ENCODE measurements at regions not wholly inside any gene's neighbourhood (a gene's known extent, or its start where the extent isn't known, plus 50 kb on each side); places are given as distances from the start of the nearest gene placed in this dataset.

- no peaks in the 10 kb centered on the region for H4K20me1 ChIP-seq (ENCODE audit: insufficient read depth)
- no peaks in the 10 kb centered on the region for H3K9me2 ChIP-seq (ENCODE audit: insufficient read depth)
- ATAC-seq (no peak), DNase-seq (ENCODE audit: low read depth, low spot score) (no peak)
- CTCF ChIA-PET: no interaction called here
- RAD21 ChIA-PET (ENCODE audit: low non-redundant PET in 1 of 2, low total read pairs in 2 of 2, uncharacterized antibody in 2 of 2, unreplicated experiment in 2 of 2): no interaction called here
- TF ChIP-seq TCF7L2 (IDR thresholded peaks at IDR 0.05; ENCODE audit: borderline replicate concordance, extremely low read depth, insufficient read depth, insufficient read length) (no peak), SRF (IDR thresholded peaks at IDR 0.05; ENCODE audit: low read depth) (no peak), YY1 (IDR thresholded peaks at IDR 0.05; ENCODE audit: extremely low read depth, insufficient replicate concordance, low read depth, low read length) (no peak), JUND (IDR thresholded peaks at IDR 0.05) (no peak), EZH2phosphoT487 (IDR thresholded peaks at IDR 0.05; ENCODE audit: borderline replicate concordance) (no peak), ZBTB33 (IDR thresholded peaks at IDR 0.05; ENCODE audit: extremely low read depth, insufficient replicate concordance, low read length) (no peak), ZFX (IDR thresholded peaks at IDR 0.05) (no peak)
- H3K4me1 ChIP-seq (ENCODE audit: control insufficient read depth in 1 of 2, insufficient read depth in 2 of 2, low read length in 2 of 2): no peaks in the 10 kb centered on the region
- H3K79me2 ChIP-seq (ENCODE audit: insufficient read depth, low read length): no peaks in the 10 kb centered on the region
- no peaks in the 10 kb centered on the region for H3K36me3 ChIP-seq (ENCODE audit: control insufficient read depth in 1 of 2, insufficient read depth in 2 of 2, low read length in 2 of 2)
- no peak overlapping the region for H3K27ac ChIP-seq (ENCODE audit: low read depth, low read length)
- H2AFZ ChIP-seq (ENCODE audit: low read depth, low read length, poor library complexity, severe bottlenecking): no peak overlapping the region
- no peak overlapping the region for H3K4me3 ChIP-seq (replicated peaks in 1 of 2; ENCODE audit: low read depth in 1 of 2, low read length in 2 of 2)
- no TSS peak for BruUV-seq (replicated peaks)
- no peaks in the 10 kb centered on the region for H3K9me3 ChIP-seq (ENCODE audit: control insufficient read depth in 1 of 2, insufficient read depth in 1 of 2, low read depth in 1 of 2, low read length in 2 of 2)
- no peak overlapping the region for H3K4me2 ChIP-seq (ENCODE audit: low read length)
- POLR2A ChIA-PET: no interaction called here
- intact Hi-C loops (cut with micrococcal nuclease): no loop called here
- H3K27me3 ChIP-seq (ENCODE audit: insufficient read depth, low read length): no peaks in the 10 kb centered on the region; the same call in 1 of the 2 replicates
- no peak overlapping the region for H3K9ac ChIP-seq (ENCODE audit: low read length)
These were observed 345.7 kb upstream of the PCSK5 start for GRCh38 chr9:75544815-75545214.

- Histone ChIP-seq H4K20me1 (ENCODE audit: insufficient read depth) (no peaks in the 10 kb centered on the region), H3K4me2 (ENCODE audit: low read length) (no peak overlapping the region), H3K4me1 (ENCODE audit: control insufficient read depth in 1 of 2, insufficient read depth in 2 of 2, low read length in 2 of 2) (no peaks in the 10 kb centered on the region), H3K79me2 (ENCODE audit: insufficient read depth, low read length) (no peaks in the 10 kb centered on the region), H3K4me3 (replicated peaks in 1 of 2; ENCODE audit: low read depth in 1 of 2, low read length in 2 of 2) (no peak overlapping the region), H3K9ac (ENCODE audit: low read length) (no peak overlapping the region), H3K9me2 (ENCODE audit: insufficient read depth) (no peaks in the 10 kb centered on the region), H3K9me3 (ENCODE audit: control insufficient read depth in 1 of 2, insufficient read depth in 1 of 2, low read depth in 1 of 2, low read length in 2 of 2) (no peaks in the 10 kb centered on the region), H2AFZ (ENCODE audit: low read depth, low read length, poor library complexity, severe bottlenecking) (no peak overlapping the region), H3K27ac (ENCODE audit: low read depth, low read length) (no peak overlapping the region), H3K27me3 (ENCODE audit: insufficient read depth, low read length) (no peaks in the 10 kb centered on the region; the same call in 1 of the 2 replicates), H3K36me3 (ENCODE audit: control insufficient read depth in 1 of 2, insufficient read depth in 2 of 2, low read length in 2 of 2) (no peaks in the 10 kb centered on the region)
- ChIA-PET CTCF (no interaction called here), RAD21 (ENCODE audit: low non-redundant PET in 1 of 2, low total read pairs in 2 of 2, uncharacterized antibody in 2 of 2, unreplicated experiment in 2 of 2) (no interaction called here), POLR2A (no interaction called here)
- TF ChIP-seq ATF3 (IDR thresholded peaks at IDR 0.05) (no peak), FOSL1 (IDR thresholded peaks at IDR 0.05; ENCODE audit: low read depth) (no peak), YY1 (IDR thresholded peaks at IDR 0.05; ENCODE audit: extremely low read depth, insufficient replicate concordance, low read depth, low read length) (no peak), EGR1 (IDR thresholded peaks at IDR 0.05; ENCODE audit: low read depth) (no peak), SP1 (IDR thresholded peaks at IDR 0.05; ENCODE audit: low read depth) (no peak), CBX3 (IDR thresholded peaks at IDR 0.05; ENCODE audit: low read depth) (no peak), ZNF274 (IDR thresholded peaks at IDR 0.05; ENCODE audit: low read depth, low read length) (no peak), ZBTB33 (IDR thresholded peaks at IDR 0.05; ENCODE audit: extremely low read depth, insufficient replicate concordance, low read length) (no peak)
- ATAC-seq (no peak), DNase-seq (ENCODE audit: low read depth, low spot score) (no peak)
- BruUV-seq (replicated peaks): no TSS peak
- intact Hi-C loops (cut with micrococcal nuclease): no loop called here
These were observed 345.2 kb upstream of the PCSK5 start for GRCh38 chr9:75545287-75545686.
